CD14-positive monocyte (primary cell): ENCODE measurements at regions not wholly inside any gene's neighbourhood (a gene's known extent, or its start where the extent isn't known, plus 50 kb on each side); places are given as distances from the start of the nearest gene placed in this dataset.
A peak's percentile ranks its signal among the peaks of the same experiment; 100 is the strongest.

Source experiments
- DNase-seq, 3 donors: peaks; one replicate each; pipeline ENCODE4 v3.0.0-alpha.2; 2011 to 2022
- H2AFZ ChIP-seq: 2 replicates; pipeline ENCODE4 v1.6.0; 2012; ENCODE audit warnings: mild to moderate bottlenecking, low read depth, low read length, inconsistent platforms; ENCODE audit not compliant: insufficient read depth, poor library complexity, severe bottlenecking
- H3K27ac ChIP-seq, 2 donors: 1 replicate in 1 of 2; 2 replicates in 1 of 2; pipeline ENCODE4 v1.5.1; 2012 to 2013; ENCODE audit warnings: low read length in 2 of 2, control low read depth in 1 of 2, inconsistent platforms in 1 of 2, low read depth in 1 of 2, mild to moderate bottlenecking in 1 of 2
- H3K27me3 ChIP-seq, 2 donors: one replicate each; pipeline versions ENCODE4 v1.6.0 to v1.6.1; 2011 to 2013; ENCODE audit warnings: low read length in 2 of 2; ENCODE audit not compliant: control insufficient read depth in 2 of 2, insufficient read depth in 2 of 2
- H3K36me3 ChIP-seq, 2 donors: replicated peaks in 1 of 2; 1 replicate in 1 of 2; 2 replicates in 1 of 2; pipeline versions ENCODE4 v1.5.1 to v1.6.1; 2012 to 2013; ENCODE audit warnings: low read length in 2 of 2, control low read depth in 1 of 2, inconsistent platforms in 1 of 2, mild to moderate bottlenecking in 1 of 2; ENCODE audit not compliant: insufficient read depth in 2 of 2, control insufficient read depth in 1 of 2
- H3K4me1 ChIP-seq, 2 donors: 1 replicate in 1 of 2; 2 replicates in 1 of 2; pipeline versions ENCODE4 v1.5.1 to v1.6.1; 2012 to 2013; ENCODE audit warnings: low read length in 2 of 2, control low read depth in 1 of 2, inconsistent platforms in 1 of 2, mild to moderate bottlenecking in 1 of 2, moderate library complexity in 1 of 2; ENCODE audit not compliant: insufficient read depth in 2 of 2, control insufficient read depth in 1 of 2
- H3K4me2 ChIP-seq: replicated peaks from 2 replicates; pipeline ENCODE3; 2012; ENCODE audit warnings: low read length, moderate library complexity, mild to moderate bottlenecking; ENCODE audit not compliant: poor library complexity, severe bottlenecking; ENCODE audit errors: extremely low read depth
- H3K4me3 ChIP-seq, 3 experiments: fragments of 200-600 bp in 1 of 3; sonication (generic) in 1 of 3; replicated peaks in 1 of 3; 1 replicate in 2 of 3; 2 replicates in 1 of 3; pipeline ENCODE4 v1.5.1; 2011 to 2013; ENCODE audit warnings: low read length in 3 of 3, mild to moderate bottlenecking in 3 of 3, control low read depth in 2 of 3, low read depth in 2 of 3, inconsistent platforms in 1 of 3, moderate library complexity in 1 of 3
- H3K79me2 ChIP-seq: 2 replicates; pipeline ENCODE4 v1.6.0; 2012; ENCODE audit warnings: mild to moderate bottlenecking, control low read depth, inconsistent platforms, low read length, moderate library complexity; ENCODE audit not compliant: insufficient read depth
- H3K9ac ChIP-seq: 2 replicates; pipeline ENCODE4 v1.6.0; 2017; ENCODE audit warnings: low read length, mild to moderate bottlenecking; ENCODE audit not compliant: insufficient read depth, poor library complexity, severe bottlenecking
- H3K9me3 ChIP-seq, 2 donors: replicated peaks in 1 of 2; 1 replicate in 1 of 2; 2 replicates in 1 of 2; pipeline versions ENCODE4 v1.5.1 to v1.6.1; 2012 to 2013; ENCODE audit warnings: low read length in 2 of 2, control low read depth in 1 of 2; ENCODE audit not compliant: control insufficient read depth in 1 of 2, insufficient read depth in 1 of 2
- H4K20me1 ChIP-seq: 2 replicates; pipeline ENCODE4 v1.6.0; 2012; ENCODE audit warnings: mild to moderate bottlenecking, low read length, control low read depth, moderate library complexity; ENCODE audit not compliant: insufficient read depth
- H3K27ac Mint-ChIP-seq, 7 donors: one replicate each; pipeline ENCODE4 v1.8.0; 2020; ENCODE audit warnings: mild to moderate bottlenecking in 7 of 7, mixed read lengths in 7 of 7, moderate library complexity in 6 of 7, inconsistent platforms in 2 of 7
- H3K27me3 Mint-ChIP-seq, 3 donors: one replicate each; pipeline ENCODE4 v1.8.0; 2021 to 2022; ENCODE audit warnings: low read depth in 3 of 3, mild to moderate bottlenecking in 3 of 3, mixed read lengths in 3 of 3, moderate library complexity in 3 of 3, inconsistent platforms in 1 of 3
- H3K36me3 Mint-ChIP-seq, 2 donors: one replicate each; pipeline ENCODE4 v1.8.0; 2020; ENCODE audit warnings: mixed read lengths in 2 of 2, inconsistent platforms in 1 of 2, mild to moderate bottlenecking in 1 of 2
- H3K4me1 Mint-ChIP-seq: one replicate; pipeline ENCODE4 v1.8.0; 2020; ENCODE audit warnings: mild to moderate bottlenecking, mixed read lengths
- H3K4me3 Mint-ChIP-seq, 2 donors: one replicate each; pipeline ENCODE4 v1.8.0; 2020; ENCODE audit warnings: mild to moderate bottlenecking in 2 of 2, mixed read lengths in 2 of 2, moderate library complexity in 1 of 2
- H3K9me3 Mint-ChIP-seq, 7 donors: one replicate each; pipeline ENCODE4 v1.8.0; 2020 to 2022; ENCODE audit warnings: mixed read lengths in 7 of 7, mild to moderate bottlenecking in 6 of 7, moderate library complexity in 6 of 7, inconsistent platforms in 2 of 7
- WGBS: methylation state at CpG from one replicate; pipeline ENCODE4 v1.1.5; 2013; ENCODE audit warnings: missing lambda C conversion rate; ENCODE audit not compliant: insufficient coverage; 5-methylcytosine and 5-hydroxymethylcytosine counted together
- intact Hi-C, 2 donors: fragments of 100-400 bp; cut with micrococcal nuclease; formaldehyde crosslinking; loops; one replicate each; pipeline versions ENCODE4 v1.15.0 to v1.15.1; 2023
- TF ChIP-seq, protein P1 (sequence below): fragments of 200-600 bp; IDR thresholded peaks from one replicate; pipeline ENCODE4 v1.8.0; 2022; ENCODE audit warnings: antibody characterized with exemption, mild to moderate bottlenecking

- no peaks in the 10 kb centered on the region for H4K20me1 ChIP-seq
- no peak overlapping the region for H3K27ac ChIP-seq
- intact Hi-C loops = no loop called here
- no peak overlapping the region for H3K9ac ChIP-seq
- H3K79me2 ChIP-seq = no peaks in the 10 kb centered on the region
- H3K36me3 ChIP-seq = no peaks in the 10 kb centered on the region
- no peak overlapping the region for H3K27ac Mint-ChIP-seq
- no peak for DNase-seq
- no peaks in the 10 kb centered on the region for H3K9me3 ChIP-seq
- no peaks in the 10 kb centered on the region for H3K4me1 Mint-ChIP-seq
- no peaks in the 10 kb centered on the region for H3K4me1 ChIP-seq
- peaks cover 2 to 8% (median 7%) of the 10 kb centered on the region in 3 donors for H3K27me3 Mint-ChIP-seq
- TF ChIP-seq, protein P1, sequence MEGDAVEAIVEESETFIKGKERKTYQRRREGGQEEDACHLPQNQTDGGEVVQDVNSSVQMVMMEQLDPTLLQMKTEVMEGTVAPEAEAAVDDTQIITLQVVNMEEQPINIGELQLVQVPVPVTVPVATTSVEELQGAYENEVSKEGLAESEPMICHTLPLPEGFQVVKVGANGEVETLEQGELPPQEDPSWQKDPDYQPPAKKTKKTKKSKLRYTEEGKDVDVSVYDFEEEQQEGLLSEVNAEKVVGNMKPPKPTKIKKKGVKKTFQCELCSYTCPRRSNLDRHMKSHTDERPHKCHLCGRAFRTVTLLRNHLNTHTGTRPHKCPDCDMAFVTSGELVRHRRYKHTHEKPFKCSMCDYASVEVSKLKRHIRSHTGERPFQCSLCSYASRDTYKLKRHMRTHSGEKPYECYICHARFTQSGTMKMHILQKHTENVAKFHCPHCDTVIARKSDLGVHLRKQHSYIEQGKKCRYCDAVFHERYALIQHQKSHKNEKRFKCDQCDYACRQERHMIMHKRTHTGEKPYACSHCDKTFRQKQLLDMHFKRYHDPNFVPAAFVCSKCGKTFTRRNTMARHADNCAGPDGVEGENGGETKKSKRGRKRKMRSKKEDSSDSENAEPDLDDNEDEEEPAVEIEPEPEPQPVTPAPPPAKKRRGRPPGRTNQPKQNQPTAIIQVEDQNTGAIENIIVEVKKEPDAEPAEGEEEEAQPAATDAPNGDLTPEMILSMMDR = no peak
- no peak overlapping the region for H3K4me2 ChIP-seq
- 94% methylated on average over 8 of the region's 9 CpGs for WGBS
- no peaks in the 10 kb centered on the region for H3K36me3 Mint-ChIP-seq
- H2AFZ ChIP-seq = no peak overlapping the region
- no peaks in the 10 kb centered on the region for H3K27me3 ChIP-seq
- no peak overlapping the region for H3K4me3 ChIP-seq
- no peak overlapping the region for H3K4me3 Mint-ChIP-seq
- peaks cover 0 to 7% (median 1%) of the 10 kb centered on the region in 7 donors for H3K9me3 Mint-ChIP-seq
Observed at GRCh38 chr10:125260260-125260659, 99.9 kb upstream of the CTBP2 start.

GRCh38 chr10:125259651-125260050 is 99.3 kb upstream of the CTBP2 start:
- Histone ChIP-seq H3K27me3 (no peaks in the 10 kb centered on the region), H3K4me2 (no peak overlapping the region), H3K9ac (no peak overlapping the region), H3K4me1 (no peaks in the 10 kb centered on the region), H3K4me3 (no peak overlapping the region), H4K20me1 (no peaks in the 10 kb centered on the region), H2AFZ (no peak overlapping the region), H3K79me2 (no peaks in the 10 kb centered on the region), H3K9me3 (no peaks in the 10 kb centered on the region), H3K27ac (no peak overlapping the region), H3K36me3 (no peaks in the 10 kb centered on the region)
- H3K4me1 Mint-ChIP-seq = no peaks in the 10 kb centered on the region
- H3K36me3 Mint-ChIP-seq = no peaks in the 10 kb centered on the region
- H3K27me3 Mint-ChIP-seq = peaks cover 2 to 6% (median 4%) of the 10 kb centered on the region in 3 donors
- peaks cover 0 to 7% (median 1%) of the 10 kb centered on the region in 7 donors for H3K9me3 Mint-ChIP-seq
- TF ChIP-seq, protein P1 = no peak
- no peak overlapping the region for H3K4me3 Mint-ChIP-seq
- WGBS = 95% methylated on average over 2 of the region's 4 CpGs
- intact Hi-C loops = no loop called here
- DNase-seq = no peak
- H3K27ac Mint-ChIP-seq = peak overlapping the region in 1 of 7 donors; percentile 4
